ENCODE measurements at regions not wholly inside any gene's neighbourhood (a gene's known extent, or its start where the extent isn't known, plus 50 kb on each side); places are given as distances from the start of the nearest gene placed in this dataset.

GRCh38 chr22:48615171-48616008, 1212.3 kb downstream of the BRD1 start:
- Histone ChIP-seq H3K27ac (replicated peaks) (no peak overlapping the region), H3K27me3 (ENCODE audit: insufficient read depth, poor library complexity, severe bottlenecking) (no peaks in the 10 kb centered on the region), H3K4me3 (replicated peaks; ENCODE audit: insufficient read depth, low read length) (no peak overlapping the region)
- no peak for TF ChIP-seq POLR2AphosphoS5 (IDR thresholded peaks at IDR 0.05; ENCODE audit: low read depth)
- no peak for TF ChIP-seq CTCF (IDR thresholded peaks at IDR 0.05; ENCODE audit: insufficient read depth, low read length)
- no peak for TF ChIP-seq GABPA (IDR thresholded peaks at IDR 0.05; ENCODE audit: low read depth)
- TF ChIP-seq SPI1 (IDR thresholded peaks at IDR 0.05; ENCODE audit: borderline replicate concordance, low read depth), result no peak
- TF ChIP-seq REST (IDR thresholded peaks at IDR 0.05; ENCODE audit: insufficient replicate concordance, low read depth), result no peak
- DNase-seq (ENCODE audit: low read depth in 1 of 2, low spot score in 1 of 2), result no peak

- Histone ChIP-seq H3K4me3 (replicated peaks; ENCODE audit: insufficient read depth, low read length) (no peak overlapping the region), H3K27ac (replicated peaks) (no peak overlapping the region), H3K27me3 (ENCODE audit: insufficient read depth, poor library complexity, severe bottlenecking) (no peaks in the 10 kb centered on the region)
- TF ChIP-seq SPI1 (IDR thresholded peaks at IDR 0.05; ENCODE audit: borderline replicate concordance, low read depth) (no peak), GABPA (IDR thresholded peaks at IDR 0.05; ENCODE audit: low read depth) (no peak), POLR2AphosphoS5 (IDR thresholded peaks at IDR 0.05; ENCODE audit: low read depth) (no peak), REST (IDR thresholded peaks at IDR 0.05; ENCODE audit: insufficient replicate concordance, low read depth) (no peak), CTCF (IDR thresholded peaks at IDR 0.05; ENCODE audit: insufficient read depth, low read length) (no peak)
- DNase-seq (ENCODE audit: low read depth in 1 of 2, low spot score in 1 of 2), result no peak
These were observed 1214.0 kb downstream of the BRD1 start for GRCh38 chr22:48613566-48614200.

GRCh38 chr22:48612077-48612995, 1215.3 kb downstream of the BRD1 start:
- Histone ChIP-seq H3K27me3 (ENCODE audit: insufficient read depth, poor library complexity, severe bottlenecking) (no peaks in the 10 kb centered on the region), H3K27ac (replicated peaks) (no peak overlapping the region), H3K4me3 (replicated peaks; ENCODE audit: insufficient read depth, low read length) (no peak overlapping the region)
- DNase-seq (ENCODE audit: low read depth in 1 of 2, low spot score in 1 of 2), result no peak
- no peak for TF ChIP-seq GABPA (IDR thresholded peaks at IDR 0.05; ENCODE audit: low read depth)
- no peak for TF ChIP-seq CTCF (IDR thresholded peaks at IDR 0.05; ENCODE audit: insufficient read depth, low read length)
- no peak for TF ChIP-seq REST (IDR thresholded peaks at IDR 0.05; ENCODE audit: insufficient replicate concordance, low read depth)
- TF ChIP-seq SPI1 (IDR thresholded peaks at IDR 0.05; ENCODE audit: borderline replicate concordance, low read depth), result no peak
- TF ChIP-seq POLR2AphosphoS5 (IDR thresholded peaks at IDR 0.05; ENCODE audit: low read depth), result no peak

Measured in HL-60 (cell line).